ENCODE measurements at regions not wholly inside any gene's neighbourhood (a gene's known extent, or its start where the extent isn't known, plus 50 kb on each side); places are given as distances from the start of the nearest gene placed in this dataset.

GRCh38 chr11:95296621-95297025 lies 65.6 kb upstream of the SESN3 start:
- no peak for DNase-seq

- no peak for DNase-seq
Measured at GRCh38 chr11:95296165-95296564, 65.2 kb upstream of the SESN3 start.

GRCh38 chr11:95295382-95296149 lies 64.6 kb upstream of the SESN3 start:
- no peak for DNase-seq

- DNase-seq, result no peak
Measured at GRCh38 chr11:95294701-95295100, 63.7 kb upstream of the SESN3 start.

GRCh38 chr11:95293116-95293515 lies 62.1 kb upstream of the SESN3 start:
- no peak for DNase-seq

GRCh38 chr11:95291946-95292345 lies 60.9 kb upstream of the SESN3 start:
- no peak for DNase-seq

GRCh38 chr11:95289378-95290101 lies 58.5 kb upstream of the SESN3 start:
- no peak for DNase-seq

- DNase-seq, result no peak
Measured at GRCh38 chr11:95284057-95285052, 53.4 kb upstream of the SESN3 start.

GRCh38 chr11:95283650-95284049 lies 52.6 kb upstream of the SESN3 start:
- no peak for DNase-seq

GRCh38 chr11:95283146-95283545 lies 52.1 kb upstream of the SESN3 start:
- DNase-seq, result no peak

- DNase-seq, result no peak
Measured at GRCh38 chr11:95282291-95282751, 51.3 kb upstream of the SESN3 start.
